HG03097 (cell line): ENCODE measurements at regions not wholly inside any gene's neighbourhood (a gene's known extent, or its start where the extent isn't known, plus 50 kb on each side); places are given as distances from the start of the nearest gene placed in this dataset.

Experiments used
- ATAC-seq: cut with Tn5 transposase; IDR thresholded peaks from one replicate; pipeline ENCODE4 v1.9.1; 2021; ENCODE audit not compliant: unreplicated experiment, low FRiP score

- ATAC-seq: no peak
These were observed 129.6 kb downstream of the EDN1 start for GRCh38 chr6:12419631-12420272.

- ATAC-seq: no peak
These were observed 130.5 kb downstream of the EDN1 start for GRCh38 chr6:12420626-12421025.

GRCh38 chr6:12421596-12421995 lies 131.4 kb downstream of the EDN1 start:
- no peak for ATAC-seq

- no peak for ATAC-seq
These were observed 132.7 kb downstream of the EDN1 start for GRCh38 chr6:12422848-12423247.

GRCh38 chr6:12423832-12424231 lies 133.7 kb downstream of the EDN1 start:
- ATAC-seq: no peak

GRCh38 chr6:12426121-12426520 lies 136.0 kb downstream of the EDN1 start:
- no peak for ATAC-seq

- ATAC-seq: no peak
These were observed 140.9 kb downstream of the EDN1 start for GRCh38 chr6:12431023-12431422.

GRCh38 chr6:12436224-12436623 lies 146.1 kb downstream of the EDN1 start:
- no peak for ATAC-seq

- ATAC-seq: no peak
These were observed 146.5 kb downstream of the EDN1 start for GRCh38 chr6:12436683-12437082.

GRCh38 chr6:12439296-12439695 lies 149.1 kb downstream of the EDN1 start:
- no peak for ATAC-seq

GRCh38 chr6:12440981-12441380 lies 150.8 kb downstream of the EDN1 start:
- no peak for ATAC-seq

- no peak for ATAC-seq
These were observed 152.3 kb downstream of the EDN1 start for GRCh38 chr6:12442455-12442854.

- no peak for ATAC-seq
These were observed 156.2 kb downstream of the EDN1 start for GRCh38 chr6:12446394-12446793.

GRCh38 chr6:12449447-12449846 lies 159.3 kb downstream of the EDN1 start:
- no peak for ATAC-seq

GRCh38 chr6:12450467-12450866 lies 160.3 kb downstream of the EDN1 start:
- no peak for ATAC-seq

GRCh38 chr6:12456343-12456742 lies 166.2 kb downstream of the EDN1 start:
- ATAC-seq: no peak

GRCh38 chr6:12457094-12457493 lies 166.9 kb downstream of the EDN1 start:
- no peak for ATAC-seq

- no peak for ATAC-seq
These were observed 168.4 kb downstream of the EDN1 start for GRCh38 chr6:12458558-12458957.

GRCh38 chr6:12459945-12460661 lies 169.9 kb downstream of the EDN1 start:
- no peak for ATAC-seq

- no peak for ATAC-seq
These were observed 177.8 kb downstream of the EDN1 start for GRCh38 chr6:12467706-12468670.

- no peak for ATAC-seq
These were observed 182.5 kb downstream of the EDN1 start for GRCh38 chr6:12472601-12473038.
